ENCODE measurements at regions not wholly inside any gene's neighbourhood (a gene's known extent, or its start where the extent isn't known, plus 50 kb on each side); places are given as distances from the start of the nearest gene placed in this dataset.

GRCh38 chr2:200749631-200750322 is 61.9 kb upstream of the BZW1 start:
- no peaks in the 10 kb centered on the region for H3K36me3 ChIP-seq (replicated peaks in 1 of 2; ENCODE audit: insufficient read depth in 1 of 2, low read depth in 2 of 2)
- no peak for TF ChIP-seq POLR2A (IDR thresholded peaks at IDR 0.05)
- TF ChIP-seq CTCF (IDR thresholded peaks at IDR 0.05) = no peak
- peaks cover 11% of the 10 kb centered on the region for H3K4me1 ChIP-seq
- no peaks in the 10 kb centered on the region for H3K9me3 ChIP-seq
- intact Hi-C loops (cut with DNase I) = loop anchor here (10.0 kb wide), 1 partner anchor 55 kb away; no protein-coding TSS in a partner anchor
- H3K4me3 ChIP-seq = no peak overlapping the region
- 79 to 83% methylated on average over 4 of the region's 4 CpGs for WGBS, 2 donors
- ATAC-seq (no peak), DNase-seq (no peak)
- H3K27ac ChIP-seq = no peak overlapping the region
- no peaks in the 10 kb centered on the region for H3K27me3 ChIP-seq

- ATAC-seq = no peak
- intact Hi-C loops (cut with DNase I) = loop anchor here (10.0 kb wide), 1 partner anchor 54 kb away; no protein-coding TSS in a partner anchor
- no peak for DNase-seq
- peaks cover 11% of the 10 kb centered on the region for H3K4me1 ChIP-seq
- TF ChIP-seq POLR2A (IDR thresholded peaks at IDR 0.05) (no peak), CTCF (IDR thresholded peaks at IDR 0.05) (no peak)
- no peaks in the 10 kb centered on the region for H3K27me3 ChIP-seq
- H3K9me3 ChIP-seq = no peaks in the 10 kb centered on the region
- WGBS, 2 donors = 59 to 65% methylated on average over 6 of the region's 6 CpGs
- no peak overlapping the region for H3K27ac ChIP-seq
- H3K36me3 ChIP-seq (replicated peaks in 1 of 2; ENCODE audit: insufficient read depth in 1 of 2, low read depth in 2 of 2) = no peaks in the 10 kb centered on the region
- no peak overlapping the region for H3K4me3 ChIP-seq
Measured at GRCh38 chr2:200750323-200750910, 61.3 kb upstream of the BZW1 start.

- H3K36me3 ChIP-seq (replicated peaks in 1 of 2; ENCODE audit: insufficient read depth in 1 of 2, low read depth in 2 of 2) = no peaks in the 10 kb centered on the region
- 52 to 58% methylated on average over 2 of the region's 2 CpGs for WGBS, 2 donors
Measured at GRCh38 chr2:200751786-200752185, 59.9 kb upstream of the BZW1 start.

GRCh38 chr2:200752332-200752731 is 59.4 kb upstream of the BZW1 start:
- Histone ChIP-seq H3K27me3 (no peaks in the 10 kb centered on the region), H3K4me1 (peaks cover 11% of the 10 kb centered on the region), H3K27ac (no peak overlapping the region), H3K36me3 (replicated peaks in 1 of 2; ENCODE audit: insufficient read depth in 1 of 2, low read depth in 2 of 2) (no peaks in the 10 kb centered on the region), H3K4me3 (no peak overlapping the region), H3K9me3 (no peaks in the 10 kb centered on the region)
- no peak for DNase-seq
- no peak for TF ChIP-seq CTCF (IDR thresholded peaks at IDR 0.05)
- no peak for TF ChIP-seq POLR2A (IDR thresholded peaks at IDR 0.05)
- WGBS, 2 donors = 79 to 93% methylated on average over 2 of the region's 2 CpGs
- ATAC-seq = no peak
- intact Hi-C loops (cut with DNase I) = loop anchor here (10.0 kb wide), 1 partner anchor 52 kb away; no protein-coding TSS in a partner anchor

More at GRCh38 chr2:200751786-200752185, 59.9 kb upstream of the BZW1 start:
- Histone ChIP-seq H3K4me1 (peaks cover 11% of the 10 kb centered on the region), H3K4me3 (no peak overlapping the region), H3K27me3 (no peaks in the 10 kb centered on the region), H3K9me3 (no peaks in the 10 kb centered on the region), H3K27ac (no peak overlapping the region)
- DNase-seq (no peak), ATAC-seq (no peak)
- intact Hi-C loops (cut with DNase I) = loop anchor here (10.0 kb wide), 1 partner anchor 53 kb away; no protein-coding TSS in a partner anchor
- no peak for TF ChIP-seq POLR2A (IDR thresholded peaks at IDR 0.05)
- no peak for TF ChIP-seq CTCF (IDR thresholded peaks at IDR 0.05)
